Choroid plexus epithelial cell (primary cell): ENCODE measurements at regions not wholly inside any gene's neighbourhood (a gene's known extent, or its start where the extent isn't known, plus 50 kb on each side); places are given as distances from the start of the nearest gene placed in this dataset.

Experiments used
- DNase-seq: peaks from one replicate; pipeline ENCODE4 v3.0.0-alpha.2; 2010; ENCODE audit warnings: low read depth
- H3K4me3 ChIP-seq: 2 replicates; pipeline ENCODE4 v1.5.1; 2011; ENCODE audit warnings: low read depth, mild to moderate bottlenecking, control low read depth, low read length, moderate library complexity
- TF ChIP-seq, protein P1 (sequence below): conservative IDR thresholded peaks from 2 replicates; pipeline ENCODE4 v1.5.1; 2011; ENCODE audit warnings: low read depth, mild to moderate bottlenecking, control low read depth, inconsistent platforms, low read length, moderate library complexity

DNA sequence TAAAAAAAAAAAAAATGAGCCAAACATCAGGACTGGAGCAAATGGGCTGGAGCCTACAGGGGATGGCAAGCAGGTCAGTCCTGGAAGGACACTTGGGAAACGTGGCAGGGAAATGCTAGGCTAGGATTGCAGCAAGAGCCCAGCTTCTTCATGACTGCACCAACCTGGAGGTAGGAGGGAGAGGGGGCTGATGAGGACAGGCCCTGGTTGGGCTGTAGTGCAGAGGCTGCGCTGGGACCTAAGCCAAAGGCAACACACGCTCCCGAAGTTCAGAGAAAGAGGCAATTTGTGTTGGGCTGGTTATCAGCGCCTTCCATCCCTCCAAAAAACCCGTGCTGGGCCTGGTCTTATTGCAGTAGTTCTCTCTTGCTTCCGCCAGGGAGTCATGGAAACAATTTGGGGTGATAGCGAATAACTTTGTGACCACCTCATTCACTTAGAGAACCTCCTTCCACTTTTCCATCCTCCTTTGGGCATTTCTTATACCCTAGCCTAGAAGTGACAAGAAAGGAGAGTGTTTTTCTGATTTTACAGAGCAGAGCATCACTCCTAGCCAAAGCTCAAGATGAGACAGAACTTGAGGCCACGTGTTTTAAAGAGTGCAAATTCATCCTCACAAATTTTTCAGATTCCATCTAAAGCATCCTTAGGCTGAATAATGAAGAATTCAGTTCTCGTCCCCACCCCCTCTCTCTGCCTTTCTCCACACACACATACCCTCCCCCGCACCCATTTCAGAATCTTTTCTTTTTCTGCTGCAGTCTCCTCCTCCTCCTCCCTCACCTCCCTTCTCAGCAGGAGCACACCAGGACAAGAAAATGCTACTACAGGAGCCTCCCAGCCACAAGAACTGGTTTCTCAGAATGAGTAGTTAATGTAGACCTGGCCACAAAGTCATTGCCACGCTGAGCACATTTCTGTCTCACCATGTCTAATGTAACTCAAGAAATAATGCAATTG, 61.3 kb upstream of the CALM2 start:
- TF ChIP-seq, protein P1, sequence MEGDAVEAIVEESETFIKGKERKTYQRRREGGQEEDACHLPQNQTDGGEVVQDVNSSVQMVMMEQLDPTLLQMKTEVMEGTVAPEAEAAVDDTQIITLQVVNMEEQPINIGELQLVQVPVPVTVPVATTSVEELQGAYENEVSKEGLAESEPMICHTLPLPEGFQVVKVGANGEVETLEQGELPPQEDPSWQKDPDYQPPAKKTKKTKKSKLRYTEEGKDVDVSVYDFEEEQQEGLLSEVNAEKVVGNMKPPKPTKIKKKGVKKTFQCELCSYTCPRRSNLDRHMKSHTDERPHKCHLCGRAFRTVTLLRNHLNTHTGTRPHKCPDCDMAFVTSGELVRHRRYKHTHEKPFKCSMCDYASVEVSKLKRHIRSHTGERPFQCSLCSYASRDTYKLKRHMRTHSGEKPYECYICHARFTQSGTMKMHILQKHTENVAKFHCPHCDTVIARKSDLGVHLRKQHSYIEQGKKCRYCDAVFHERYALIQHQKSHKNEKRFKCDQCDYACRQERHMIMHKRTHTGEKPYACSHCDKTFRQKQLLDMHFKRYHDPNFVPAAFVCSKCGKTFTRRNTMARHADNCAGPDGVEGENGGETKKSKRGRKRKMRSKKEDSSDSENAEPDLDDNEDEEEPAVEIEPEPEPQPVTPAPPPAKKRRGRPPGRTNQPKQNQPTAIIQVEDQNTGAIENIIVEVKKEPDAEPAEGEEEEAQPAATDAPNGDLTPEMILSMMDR, result peak; percentile 16
- DNase-seq, result peak; percentile 89
- H3K4me3 ChIP-seq, result no peak overlapping the region

DNA sequence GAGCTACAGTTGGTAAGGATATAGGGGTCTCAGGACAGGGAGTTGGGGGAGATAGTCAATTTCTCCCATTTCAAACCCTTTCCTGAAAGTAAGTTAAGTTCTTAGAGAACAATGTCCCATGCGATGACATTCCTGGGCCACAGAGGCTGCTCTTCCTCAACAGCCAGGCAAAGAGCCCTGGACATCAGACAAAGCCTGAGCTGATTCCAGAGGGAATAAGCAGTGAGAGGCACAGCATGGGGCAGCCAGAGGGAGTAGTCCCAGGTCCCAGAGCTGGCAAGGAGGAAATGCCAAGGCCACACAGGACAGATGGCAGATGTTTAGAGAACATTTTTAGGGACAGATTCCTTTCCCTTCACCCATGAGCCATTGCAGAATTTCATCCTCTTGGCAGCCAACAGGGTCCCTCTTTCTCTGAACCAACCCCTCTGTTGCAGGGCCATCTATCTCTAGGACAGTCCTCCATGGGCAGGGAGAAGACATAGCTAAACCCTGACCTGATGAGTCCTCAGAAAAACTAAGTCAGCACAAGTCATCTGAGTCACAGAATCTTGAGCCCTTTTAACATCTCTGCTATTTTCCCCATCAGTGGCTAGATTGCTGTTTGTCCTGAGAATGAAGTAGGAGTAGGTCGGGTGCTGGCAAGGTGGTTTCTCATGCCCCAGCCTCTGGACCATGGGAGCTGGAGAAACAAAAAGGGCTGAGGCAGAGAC, 60.3 kb upstream of the CALM2 start:
- no peak for DNase-seq
- H3K4me3 ChIP-seq, result no peak overlapping the region
- TF ChIP-seq, protein P1, result no peak

DNA sequence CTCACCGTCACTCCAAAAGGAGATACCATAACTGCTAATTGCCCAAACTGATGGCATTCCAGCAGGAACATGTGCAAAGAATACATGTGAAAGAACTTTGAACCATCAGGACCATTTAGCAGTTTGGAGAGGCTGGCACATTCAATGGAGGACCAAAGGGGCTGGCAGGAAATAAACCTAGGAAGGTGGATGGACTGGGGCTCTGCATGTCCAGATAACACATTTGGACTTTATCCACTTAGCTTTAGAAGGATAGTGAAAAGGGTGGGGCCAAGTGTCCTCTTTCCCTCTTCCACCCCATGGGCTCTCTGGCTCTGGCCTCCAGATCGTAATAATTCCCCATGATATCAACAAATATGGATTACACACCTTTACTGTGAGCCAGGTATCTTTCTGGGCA, 58.8 kb upstream of the CALM2 start:
- H3K4me3 ChIP-seq, result no peak overlapping the region
- no peak for DNase-seq
- TF ChIP-seq, protein P1, result no peak

DNA sequence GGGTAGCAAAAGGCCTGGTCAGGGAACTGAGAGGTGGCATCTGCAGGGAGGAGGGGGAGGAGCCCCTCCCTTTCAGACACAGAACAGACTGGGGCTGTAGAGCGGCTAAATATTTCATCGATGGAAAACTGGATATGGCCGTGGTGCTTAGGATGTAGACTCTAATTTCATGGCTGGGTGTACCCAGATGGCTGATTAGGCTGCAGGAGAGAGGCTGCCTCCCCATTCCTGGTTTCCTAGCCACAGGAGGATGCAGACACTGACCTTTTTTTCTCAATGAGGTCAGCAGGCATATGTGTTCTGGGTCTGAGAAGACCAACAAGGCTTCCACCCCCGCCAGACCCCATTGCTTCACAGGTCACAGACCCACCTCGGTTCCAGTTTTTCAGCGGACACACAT, 58.1 kb upstream of the CALM2 start:
- TF ChIP-seq, protein P1, result no peak
- no peak for DNase-seq
- no peak overlapping the region for H3K4me3 ChIP-seq

DNA sequence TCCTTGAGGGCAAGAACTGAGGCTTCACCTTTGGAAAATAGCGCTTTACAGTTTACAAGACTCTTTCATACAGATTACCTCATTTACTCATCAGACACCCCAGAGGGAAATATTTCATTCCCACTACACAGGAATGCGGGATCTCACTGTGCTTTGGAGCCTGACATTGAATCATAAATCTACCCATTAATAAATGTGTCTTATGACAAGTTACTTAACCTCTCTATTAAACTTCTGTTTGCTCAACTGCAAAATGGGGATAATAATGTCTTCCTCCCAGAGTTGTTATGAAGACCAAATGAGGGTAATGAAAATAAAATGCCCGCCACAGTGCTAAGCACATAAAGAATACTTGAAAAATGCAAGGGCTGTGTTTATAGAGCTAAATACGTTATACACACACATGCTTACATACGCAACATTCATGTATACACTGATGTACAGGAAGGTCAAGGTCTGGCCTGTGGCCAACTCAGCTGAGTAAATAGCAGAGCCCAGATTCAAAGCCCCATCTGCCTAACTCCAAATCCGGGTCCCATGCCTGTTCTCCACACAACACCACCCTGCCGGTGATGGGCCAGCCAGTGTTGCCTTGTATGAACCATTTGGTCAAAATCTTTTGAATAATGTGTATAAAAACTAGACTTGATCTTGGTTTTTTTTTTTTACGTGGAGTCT, 56.6 kb upstream of the CALM2 start:
- H3K4me3 ChIP-seq, result no peak overlapping the region
- peak; percentile 52 for DNase-seq
- TF ChIP-seq, protein P1, result no peak

DNA sequence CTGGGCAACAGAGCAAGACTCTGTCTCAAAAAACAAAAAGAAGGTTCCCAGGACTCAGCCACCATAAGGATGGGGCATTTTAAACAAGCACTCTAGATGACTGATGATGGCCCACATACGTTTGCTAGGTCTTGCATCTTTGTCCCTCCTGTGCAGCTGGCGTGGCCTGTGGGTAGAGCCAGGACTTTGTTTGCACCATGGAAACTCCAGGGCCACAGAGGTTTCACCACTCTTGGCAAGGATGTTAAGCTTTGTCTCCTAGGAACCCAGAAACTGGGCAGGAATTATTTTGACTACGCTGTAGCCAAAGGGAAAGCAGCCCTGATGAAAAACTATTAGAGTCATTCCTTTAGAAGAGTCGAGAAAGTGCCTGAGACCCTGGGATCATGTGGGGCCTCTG, 54.1 kb upstream of the CALM2 start:
- peak; percentile 36 for DNase-seq
- H3K4me3 ChIP-seq, result no peak overlapping the region
- TF ChIP-seq, protein P1, result no peak
